Activated CD4-positive, alpha-beta T cell treated with anti-CD3 and anti-CD28 coated beads for 36 hours (primary cell): ENCODE measurements at regions not wholly inside any gene's neighbourhood (a gene's known extent, or its start where the extent isn't known, plus 50 kb on each side); places are given as distances from the start of the nearest gene placed in this dataset.

ENCODE experiments used
- ATAC-seq: fragments of 200-7000 bp; cut with Tn5 transposase; one replicate; pipeline ENCODE4 v1.10.0; 2021; ENCODE audit warnings: mild to moderate bottlenecking, moderate library complexity
- CTCF ChIA-PET: fragments of 350-600 bp; sonication (Branson Sonifier 250); formaldehyde crosslinking; loops from one replicate; lab custom pipeline; 2021; ENCODE audit warnings: antibody characterized with exemption; lab: Charles Lee
- POLR2A ChIA-PET: fragments of 350-600 bp; sonication (Branson Sonifier 250); formaldehyde crosslinking; loops from one replicate; lab custom pipeline; 2021; ENCODE audit warnings: antibody characterized with exemption, inconsistent platforms; lab: Charles Lee
- DNase-seq: peaks from one replicate; pipeline ENCODE4 v3.0.0-alpha.2; 2020
- H3K27ac Mint-ChIP-seq: one replicate; pipeline ENCODE4 v1.8.0; 2021; ENCODE audit warnings: mixed read lengths
- H3K27me3 Mint-ChIP-seq: one replicate; pipeline ENCODE4 v1.8.0; 2021; ENCODE audit warnings: mixed read lengths
- H3K36me3 Mint-ChIP-seq: one replicate; pipeline ENCODE4 v1.8.0; 2021; ENCODE audit warnings: low read depth, mixed read lengths
- H3K4me1 Mint-ChIP-seq: one replicate; pipeline ENCODE4 v1.8.0; 2021; ENCODE audit warnings: mixed read lengths
- H3K4me3 Mint-ChIP-seq: one replicate; pipeline ENCODE4 v1.8.0; 2021; ENCODE audit warnings: mild to moderate bottlenecking, moderate library complexity, mixed read lengths
- H3K9me3 Mint-ChIP-seq: one replicate; pipeline ENCODE4 v1.8.0; 2021; ENCODE audit warnings: low read depth, mixed read lengths
- intact Hi-C, 2 experiments: fragments of 100-400 bp; cut with DNase I in 1 of 2; cut with micrococcal nuclease in 1 of 2; formaldehyde crosslinking; loops; one replicate each; pipeline versions ENCODE4 v1.14.2 to v1.15.1; 2022 to 2024; cut with DNase I, micrococcal nuclease

DNA sequence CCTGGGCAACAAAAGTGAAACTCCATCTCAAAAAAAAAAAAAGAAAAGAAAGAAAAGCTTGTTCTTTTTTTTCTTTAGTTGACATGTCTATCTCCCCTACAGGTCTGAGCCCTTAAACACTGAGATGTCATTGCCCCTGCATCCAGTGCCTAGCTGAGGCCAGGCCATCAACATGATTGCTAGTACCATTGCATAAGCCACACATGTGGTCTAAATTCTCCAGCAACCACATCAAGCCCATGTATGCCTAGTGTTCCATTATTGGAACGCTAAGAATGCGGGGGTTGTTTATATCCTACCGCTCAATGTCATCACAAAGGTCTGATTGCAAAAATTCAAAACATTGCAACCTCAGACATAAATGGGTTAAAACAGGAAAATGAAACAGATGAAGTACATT is 62.7 kb downstream of the NPTX2 start:
- intact Hi-C loops = no loop called here
- Mint-ChIP-seq H3K4me3 (no peak overlapping the region), H3K27me3 (peaks cover 12% of the 10 kb centered on the region), H3K36me3 (no peaks in the 10 kb centered on the region), H3K9me3 (peaks cover 4% of the 10 kb centered on the region), H3K4me1 (no peaks in the 10 kb centered on the region), H3K27ac (no peak overlapping the region)
- POLR2A ChIA-PET = no interaction called here
- CTCF ChIA-PET = no interaction called here
- no peak for ATAC-seq
- no peak for DNase-seq

DNA sequence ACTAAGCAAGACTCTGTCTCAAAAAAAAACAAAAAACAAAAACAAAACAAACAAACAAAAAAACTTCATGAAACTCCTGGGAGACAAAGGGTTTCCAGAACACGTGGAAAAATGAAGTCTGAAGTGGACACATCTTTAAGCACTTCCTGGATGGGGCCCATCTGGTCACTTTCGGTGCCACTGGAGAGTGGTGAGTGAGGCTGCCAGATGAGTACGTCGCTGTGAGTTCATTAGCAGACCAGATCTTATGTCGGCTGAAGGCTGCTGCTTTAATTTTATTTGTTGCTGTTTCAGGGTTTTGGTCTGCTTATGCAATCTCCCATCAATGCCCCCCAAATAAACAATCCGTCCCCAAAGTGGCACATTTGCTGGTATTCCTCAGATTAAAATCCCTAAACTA is 64.4 kb downstream of the NPTX2 start:
- H3K27ac Mint-ChIP-seq = no peak overlapping the region
- ChIA-PET POLR2A (no interaction called here), CTCF (no interaction called here)
- peaks cover 8% of the 10 kb centered on the region for H3K9me3 Mint-ChIP-seq
- peaks cover 13% of the 10 kb centered on the region for H3K27me3 Mint-ChIP-seq
- intact Hi-C loops = no loop called here
- ATAC-seq (no peak), DNase-seq (no peak)
- no peak overlapping the region for H3K4me3 Mint-ChIP-seq
- H3K4me1 Mint-ChIP-seq = no peaks in the 10 kb centered on the region
- no peaks in the 10 kb centered on the region for H3K36me3 Mint-ChIP-seq

DNA sequence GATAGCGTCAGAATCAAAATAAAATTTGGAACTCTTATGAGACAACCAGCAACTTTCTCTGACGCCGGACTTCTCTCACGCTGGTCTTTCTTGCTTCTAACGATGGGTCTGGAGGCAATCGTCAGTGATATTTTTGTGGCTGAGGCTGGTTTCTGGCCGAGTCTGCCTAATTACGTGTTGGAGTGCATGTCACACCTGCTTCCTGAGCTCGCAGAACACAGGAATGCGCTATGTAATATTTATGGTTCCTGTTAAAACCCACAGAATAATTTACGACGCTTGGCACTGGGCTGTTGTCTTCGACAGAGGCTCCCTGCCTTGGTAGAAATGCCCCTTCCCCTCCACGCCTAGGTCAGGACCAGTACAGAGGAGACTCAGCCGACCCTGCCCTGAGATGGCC is 64.9 kb downstream of the NPTX2 start:
- intact Hi-C loops = no loop called here
- Mint-ChIP-seq H3K9me3 (peaks cover 11% of the 10 kb centered on the region), H3K4me1 (no peaks in the 10 kb centered on the region), H3K36me3 (no peaks in the 10 kb centered on the region), H3K27me3 (peaks cover 13% of the 10 kb centered on the region), H3K27ac (no peak overlapping the region), H3K4me3 (no peak overlapping the region)
- DNase-seq (no peak), ATAC-seq (no peak)
- POLR2A ChIA-PET = no interaction called here
- CTCF ChIA-PET = no interaction called here

DNA sequence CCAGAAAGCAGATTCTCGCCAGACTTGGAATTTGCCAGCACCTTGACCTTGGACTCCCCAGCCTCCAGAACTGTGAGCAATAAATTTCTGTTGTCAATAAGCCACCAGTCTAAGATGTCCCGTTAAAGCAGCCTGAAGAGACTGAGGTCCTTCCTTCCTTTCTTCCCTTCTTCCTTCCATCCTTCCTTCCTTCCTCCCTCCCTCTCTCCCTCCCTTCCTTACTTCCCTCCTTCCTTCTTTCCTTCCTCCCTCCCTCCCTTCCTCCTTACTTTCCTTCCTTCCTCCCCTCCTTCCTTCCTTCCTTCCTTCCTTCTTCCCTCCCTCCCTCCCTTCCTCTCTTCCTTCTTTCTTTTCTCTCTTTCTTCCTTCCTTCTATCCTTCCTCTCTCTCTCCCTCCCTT is 66.4 kb downstream of the NPTX2 start:
- Mint-ChIP-seq H3K4me1 (no peaks in the 10 kb centered on the region), H3K27ac (no peak overlapping the region), H3K36me3 (no peaks in the 10 kb centered on the region), H3K27me3 (peaks cover 13% of the 10 kb centered on the region), H3K4me3 (no peak overlapping the region), H3K9me3 (peaks cover 14% of the 10 kb centered on the region)
- ChIA-PET POLR2A (no interaction called here), CTCF (no interaction called here)
- intact Hi-C loops = no loop called here
- no peak for DNase-seq
- no peak for ATAC-seq

DNA sequence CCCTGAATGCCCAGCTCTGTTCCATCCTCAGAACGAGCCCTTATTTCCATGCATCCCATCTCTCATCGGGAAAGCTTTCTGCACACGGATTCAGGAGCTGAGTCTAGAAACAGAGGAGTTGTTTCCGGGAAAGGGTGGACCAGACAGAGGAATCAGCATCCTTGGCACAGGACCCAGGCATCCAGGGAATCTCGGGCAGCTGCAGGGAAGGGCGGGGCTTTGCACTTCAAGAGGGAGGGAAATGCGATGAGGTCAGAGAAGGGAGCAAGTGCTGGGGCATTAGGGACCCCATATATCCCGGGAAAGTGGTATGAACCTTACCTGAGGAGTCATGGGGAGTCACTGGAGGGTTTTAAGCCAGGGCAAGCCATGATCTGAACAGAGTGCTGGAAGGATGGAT is 68.5 kb downstream of the NPTX2 start:
- DNase-seq (no peak), ATAC-seq (no peak)
- Mint-ChIP-seq H3K27ac (no peak overlapping the region), H3K9me3 (peaks cover 19% of the 10 kb centered on the region), H3K4me3 (no peak overlapping the region), H3K27me3 (peaks cover 11% of the 10 kb centered on the region), H3K4me1 (no peaks in the 10 kb centered on the region), H3K36me3 (no peaks in the 10 kb centered on the region)
- POLR2A ChIA-PET = no interaction called here
- CTCF ChIA-PET = no interaction called here
- intact Hi-C loops = no loop called here

DNA sequence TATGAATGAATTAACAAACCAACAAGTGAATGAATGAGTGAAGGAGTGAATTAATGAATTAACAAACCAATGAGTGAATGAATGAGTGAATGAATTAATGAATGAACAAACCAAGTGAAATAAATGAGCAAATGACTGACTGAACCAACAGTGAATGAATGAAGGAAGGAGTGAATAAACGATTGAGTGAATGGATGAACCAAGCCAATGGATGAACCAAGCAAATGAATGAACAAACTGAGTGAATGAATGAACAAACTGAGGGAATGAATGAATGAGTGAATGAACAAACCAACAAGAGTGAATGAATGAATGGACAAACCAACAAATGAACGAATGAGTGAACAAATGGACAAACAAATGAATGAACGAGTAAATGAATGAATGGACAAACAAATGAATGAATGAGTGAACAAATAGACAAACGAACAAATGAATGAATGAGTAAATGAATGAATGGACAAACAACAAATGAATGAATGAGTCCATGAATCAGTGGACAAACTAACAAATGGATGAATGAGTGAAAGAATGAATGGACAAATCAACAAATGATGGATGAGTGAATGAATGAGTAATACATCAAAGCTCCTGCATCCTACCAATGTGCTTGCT is 69.5 kb downstream of the NPTX2 start:
- Mint-ChIP-seq H3K27me3 (peaks cover 8% of the 10 kb centered on the region), H3K27ac (no peak overlapping the region), H3K4me1 (no peaks in the 10 kb centered on the region), H3K4me3 (no peak overlapping the region), H3K36me3 (no peaks in the 10 kb centered on the region), H3K9me3 (peaks cover 19% of the 10 kb centered on the region)
- intact Hi-C loops = no loop called here
- ChIA-PET CTCF (no interaction called here), POLR2A (no interaction called here)
- DNase-seq = no peak
- ATAC-seq = no peak

DNA sequence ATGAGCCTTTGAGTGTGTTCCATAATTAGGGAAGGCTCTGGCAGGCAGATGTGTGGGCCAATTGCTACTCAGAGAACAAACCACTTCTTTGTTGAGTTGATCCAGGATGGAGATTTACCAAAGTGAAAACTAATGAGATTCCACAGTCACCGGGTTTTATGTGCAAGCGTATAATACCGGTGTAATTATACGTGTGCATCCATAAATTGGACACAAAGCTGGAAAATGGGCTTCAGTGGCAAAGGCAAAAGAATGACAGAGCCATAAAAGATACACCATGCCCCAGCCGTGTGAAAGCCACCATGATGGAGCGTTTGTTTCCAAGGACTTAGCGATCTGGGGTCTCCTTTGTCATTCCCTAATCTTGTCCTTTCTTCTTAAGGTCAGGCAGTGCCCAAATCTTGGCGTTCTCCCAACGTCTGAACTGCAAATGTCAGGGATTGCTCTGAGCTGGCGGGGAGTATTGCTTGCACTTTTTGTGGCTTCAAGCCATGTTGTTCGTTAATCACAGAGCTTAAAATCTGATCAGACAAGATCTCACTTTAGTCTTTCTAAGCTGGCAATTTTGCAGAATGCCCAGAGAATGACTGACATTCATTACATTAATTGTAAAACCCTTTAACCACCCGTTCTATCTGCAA is 70.1 kb downstream of the NPTX2 start:
- intact Hi-C loops = no loop called here
- POLR2A ChIA-PET = no interaction called here

DNA sequence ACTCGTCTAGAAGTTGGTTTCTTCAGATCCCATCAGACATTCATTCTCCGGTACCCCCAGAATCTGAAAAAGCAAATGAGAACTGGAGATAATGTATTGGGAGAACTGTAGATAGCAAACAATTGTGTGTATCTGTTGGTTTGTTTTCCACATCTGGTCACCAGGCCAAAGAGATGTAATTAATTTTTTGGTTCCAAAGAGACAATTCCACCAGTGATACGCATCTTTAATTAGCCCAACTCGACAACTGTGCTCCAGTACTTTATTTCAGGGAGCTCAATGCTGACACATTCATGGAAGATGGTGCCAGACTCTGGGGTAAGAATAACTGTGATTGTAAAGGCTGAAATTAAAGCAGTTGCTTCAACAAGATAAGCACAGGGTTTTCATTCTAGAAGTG is 74.5 kb downstream of the NPTX2 start:
- Mint-ChIP-seq H3K4me3 (no peak overlapping the region), H3K9me3 (peaks cover 22% of the 10 kb centered on the region), H3K36me3 (no peaks in the 10 kb centered on the region), H3K4me1 (no peaks in the 10 kb centered on the region), H3K27me3 (no peaks in the 10 kb centered on the region), H3K27ac (no peak overlapping the region)
- ChIA-PET CTCF (no interaction called here), POLR2A (no interaction called here)
- DNase-seq = no peak
- ATAC-seq = no peak
- intact Hi-C loops = no loop called here

More for the DNA sequence above, 70.1 kb downstream of the NPTX2 start:
- Mint-ChIP-seq H3K4me3 (no peak overlapping the region), H3K36me3 (no peaks in the 10 kb centered on the region), H3K9me3 (peaks cover 21% of the 10 kb centered on the region), H3K27ac (no peak overlapping the region), H3K4me1 (no peaks in the 10 kb centered on the region), H3K27me3 (peaks cover 2% of the 10 kb centered on the region)
- DNase-seq (no peak), ATAC-seq (no peak)
- CTCF ChIA-PET = interaction anchor here (0.8 to 1.0 kb wide), 2 partner anchors 19 to 23 kb away, joined by 3 read pairs; no protein-coding TSS in a partner anchor

DNA sequence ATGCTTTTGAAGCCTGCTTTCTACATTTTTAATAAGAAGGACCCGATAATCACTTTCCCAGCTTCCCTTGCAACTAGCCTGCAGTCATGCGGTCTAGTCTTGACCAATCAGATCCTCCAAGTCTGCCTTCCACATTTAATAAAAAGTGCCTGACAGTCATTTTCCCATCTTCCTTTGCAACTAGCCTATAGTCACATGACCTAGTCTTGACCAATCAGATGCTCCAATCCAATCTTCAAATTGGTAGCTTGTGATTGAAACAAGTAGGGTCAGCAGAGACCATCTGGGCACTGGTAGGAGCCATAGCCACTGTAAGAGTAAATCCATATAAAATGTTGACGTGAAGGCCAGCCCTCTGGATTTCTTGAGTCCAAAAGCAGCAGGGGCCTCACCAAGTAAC is 80.0 kb downstream of the NPTX2 start:
- Mint-ChIP-seq H3K27me3 (no peaks in the 10 kb centered on the region), H3K36me3 (no peaks in the 10 kb centered on the region), H3K4me1 (no peaks in the 10 kb centered on the region), H3K4me3 (no peak overlapping the region), H3K27ac (no peak overlapping the region), H3K9me3 (peaks cover 11% of the 10 kb centered on the region)
- intact Hi-C loops = no loop called here
- ATAC-seq (no peak), DNase-seq (no peak)
- POLR2A ChIA-PET = no interaction called here
- CTCF ChIA-PET = no interaction called here

DNA sequence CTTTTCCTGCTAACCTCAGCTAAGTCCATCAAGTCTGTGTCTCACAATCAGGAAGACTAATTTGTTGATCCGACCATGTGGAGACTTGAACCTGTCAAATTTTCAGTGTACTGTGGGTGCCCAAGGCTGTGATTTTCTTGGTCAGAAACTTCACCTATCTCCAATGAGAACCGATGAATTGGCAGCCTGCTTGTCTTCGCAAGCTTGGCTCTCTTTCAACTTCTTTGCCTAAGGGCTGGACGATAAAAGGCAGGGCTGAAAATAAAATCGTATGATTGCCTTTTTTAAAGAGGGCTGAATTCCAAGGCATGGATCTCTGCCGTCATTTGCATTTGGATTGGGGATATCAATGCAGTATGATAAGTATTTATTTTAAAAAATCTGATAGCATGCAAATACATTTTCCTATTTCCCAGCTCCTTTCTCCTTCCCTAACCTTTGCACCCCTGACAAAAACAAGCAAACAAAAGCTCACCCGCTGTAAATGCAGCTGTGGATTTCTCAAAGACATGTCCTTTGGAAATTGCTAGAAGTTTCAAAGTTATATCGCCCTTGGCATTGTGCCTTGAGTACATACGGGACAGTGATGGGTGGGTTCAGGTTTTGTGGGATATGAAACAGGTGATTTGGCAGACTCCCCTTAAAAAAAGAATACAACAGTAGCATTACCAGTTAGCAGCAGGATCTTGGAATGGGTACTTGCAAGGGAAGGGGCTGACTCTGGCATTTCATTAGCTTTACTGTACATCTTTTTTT is 80.6 kb downstream of the NPTX2 start:
- H3K36me3 Mint-ChIP-seq = no peaks in the 10 kb centered on the region
- H3K9me3 Mint-ChIP-seq = peaks cover 11% of the 10 kb centered on the region
- no peaks in the 10 kb centered on the region for H3K4me1 Mint-ChIP-seq
- ChIA-PET POLR2A (no interaction called here), CTCF (no interaction called here)
- no peak overlapping the region for H3K4me3 Mint-ChIP-seq
- intact Hi-C loops = no loop called here
- H3K27ac Mint-ChIP-seq = no peak overlapping the region
- no peaks in the 10 kb centered on the region for H3K27me3 Mint-ChIP-seq
- no peak for DNase-seq
- ATAC-seq = no peak

DNA sequence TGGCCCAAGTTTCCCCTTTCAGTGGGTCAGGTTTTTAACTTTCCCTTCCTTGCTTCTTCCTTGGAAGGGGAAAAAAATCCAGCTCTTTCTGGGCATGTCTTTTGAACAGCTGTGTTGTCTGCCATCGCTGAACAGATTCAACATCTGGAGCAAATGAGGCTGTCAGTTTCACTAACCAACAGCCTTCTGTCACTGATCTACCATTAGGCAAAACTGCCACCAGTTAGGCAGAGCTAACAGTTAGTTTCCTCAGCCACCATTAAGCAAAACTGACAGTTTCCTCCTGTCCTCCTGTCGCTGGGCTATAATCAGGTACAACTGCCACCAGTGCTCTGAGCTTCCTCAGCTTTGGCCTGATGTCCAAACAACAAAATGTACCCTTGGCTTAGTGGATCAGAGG is 81.9 kb downstream of the NPTX2 start:
- H3K27ac Mint-ChIP-seq = no peak overlapping the region
- POLR2A ChIA-PET = no interaction called here
- CTCF ChIA-PET = interaction anchor here (0.5 kb wide), 1 partner anchor 278 kb away, joined by 3 read pairs; no protein-coding TSS in a partner anchor
- intact Hi-C loops = no loop called here
- no peaks in the 10 kb centered on the region for H3K4me1 Mint-ChIP-seq
- ATAC-seq = no peak
- no peaks in the 10 kb centered on the region for H3K36me3 Mint-ChIP-seq
- no peak for DNase-seq
- H3K9me3 Mint-ChIP-seq = peaks cover 10% of the 10 kb centered on the region
- H3K4me3 Mint-ChIP-seq = no peak overlapping the region
- H3K27me3 Mint-ChIP-seq = no peaks in the 10 kb centered on the region

DNA sequence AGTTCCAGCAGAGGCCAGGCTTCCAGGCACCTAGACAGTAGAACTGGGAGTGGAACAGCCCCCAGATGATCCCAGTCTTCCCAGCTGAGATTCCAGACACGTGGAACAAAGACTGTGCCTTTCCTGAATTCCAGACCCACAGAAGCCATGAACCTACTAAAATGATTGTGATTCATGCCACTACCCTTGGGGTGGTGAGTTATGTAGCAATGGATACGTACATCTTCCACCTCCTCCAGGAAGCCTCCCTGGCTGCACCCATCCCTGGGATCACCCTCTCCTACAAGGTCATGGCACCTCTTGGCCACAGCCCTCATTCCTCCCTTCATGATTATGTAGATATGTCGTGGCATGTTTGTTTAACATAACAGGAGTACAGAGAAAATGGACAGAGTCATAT is 83.4 kb downstream of the NPTX2 start:
- H3K36me3 Mint-ChIP-seq = no peaks in the 10 kb centered on the region

More for the DNA sequence above, 83.4 kb downstream of the NPTX2 start:
- ATAC-seq = no peak
- intact Hi-C loops = no loop called here
- H3K27ac Mint-ChIP-seq = no peak overlapping the region
- no peaks in the 10 kb centered on the region for H3K27me3 Mint-ChIP-seq
- H3K4me1 Mint-ChIP-seq = no peaks in the 10 kb centered on the region
- no peak for DNase-seq
- ChIA-PET CTCF (no interaction called here), POLR2A (no interaction called here)
- no peak overlapping the region for H3K4me3 Mint-ChIP-seq
- peaks cover 9% of the 10 kb centered on the region for H3K9me3 Mint-ChIP-seq
